ENCODE measurements at regions not wholly inside any gene's neighbourhood (a gene's known extent, or its start where the extent isn't known, plus 50 kb on each side); places are given as distances from the start of the nearest gene placed in this dataset.

DNA sequence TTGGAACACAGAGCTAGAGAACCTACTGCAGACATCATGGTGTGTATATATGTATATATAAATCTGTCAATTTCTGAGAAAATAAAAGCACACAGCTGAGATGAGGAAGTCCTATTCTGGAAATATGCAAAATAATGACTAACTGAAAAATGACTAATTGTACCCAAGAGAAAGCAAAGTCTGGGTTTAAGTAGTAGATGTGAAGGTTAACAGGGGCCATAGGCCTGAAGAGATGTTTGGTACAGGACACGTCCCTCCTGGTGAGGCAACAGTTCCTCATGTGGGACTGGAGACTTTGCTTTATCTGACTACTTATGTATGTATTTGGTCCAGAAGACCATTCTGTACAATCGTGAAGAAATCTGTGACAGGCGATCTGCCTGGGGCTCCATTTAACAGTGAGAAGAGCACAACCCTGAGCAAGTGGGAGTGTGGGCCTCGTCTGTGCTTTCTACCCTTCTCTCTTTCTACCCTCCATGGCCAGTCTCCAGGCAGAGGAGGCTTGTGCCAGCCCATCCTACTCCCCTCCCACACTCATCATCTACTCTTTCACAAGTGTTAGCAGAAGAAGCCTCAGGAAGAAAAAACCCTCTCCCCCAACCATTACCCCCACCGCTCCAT is 67.5 kb downstream of the SLC41A2 start:
- no peaks in the 10 kb centered on the region for H3K27me3 ChIP-seq (ENCODE audit: insufficient read depth, poor library complexity, severe bottlenecking)
- TF ChIP-seq SPI1 (IDR thresholded peaks at IDR 0.05; ENCODE audit: borderline replicate concordance, low read depth) (no peak), POLR2AphosphoS5 (IDR thresholded peaks at IDR 0.05; ENCODE audit: low read depth) (no peak)
- TF ChIP-seq, protein P1, sequence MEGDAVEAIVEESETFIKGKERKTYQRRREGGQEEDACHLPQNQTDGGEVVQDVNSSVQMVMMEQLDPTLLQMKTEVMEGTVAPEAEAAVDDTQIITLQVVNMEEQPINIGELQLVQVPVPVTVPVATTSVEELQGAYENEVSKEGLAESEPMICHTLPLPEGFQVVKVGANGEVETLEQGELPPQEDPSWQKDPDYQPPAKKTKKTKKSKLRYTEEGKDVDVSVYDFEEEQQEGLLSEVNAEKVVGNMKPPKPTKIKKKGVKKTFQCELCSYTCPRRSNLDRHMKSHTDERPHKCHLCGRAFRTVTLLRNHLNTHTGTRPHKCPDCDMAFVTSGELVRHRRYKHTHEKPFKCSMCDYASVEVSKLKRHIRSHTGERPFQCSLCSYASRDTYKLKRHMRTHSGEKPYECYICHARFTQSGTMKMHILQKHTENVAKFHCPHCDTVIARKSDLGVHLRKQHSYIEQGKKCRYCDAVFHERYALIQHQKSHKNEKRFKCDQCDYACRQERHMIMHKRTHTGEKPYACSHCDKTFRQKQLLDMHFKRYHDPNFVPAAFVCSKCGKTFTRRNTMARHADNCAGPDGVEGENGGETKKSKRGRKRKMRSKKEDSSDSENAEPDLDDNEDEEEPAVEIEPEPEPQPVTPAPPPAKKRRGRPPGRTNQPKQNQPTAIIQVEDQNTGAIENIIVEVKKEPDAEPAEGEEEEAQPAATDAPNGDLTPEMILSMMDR (IDR thresholded peaks at IDR 0.05; ENCODE audit: insufficient read depth, low read length): no peak
- DNase-seq (ENCODE audit: low read depth in 1 of 2, low spot score in 1 of 2): no peak
- H3K27ac ChIP-seq (replicated peaks): no peak overlapping the region
- no peak overlapping the region for H3K4me3 ChIP-seq (replicated peaks; ENCODE audit: insufficient read depth, low read length)

DNA sequence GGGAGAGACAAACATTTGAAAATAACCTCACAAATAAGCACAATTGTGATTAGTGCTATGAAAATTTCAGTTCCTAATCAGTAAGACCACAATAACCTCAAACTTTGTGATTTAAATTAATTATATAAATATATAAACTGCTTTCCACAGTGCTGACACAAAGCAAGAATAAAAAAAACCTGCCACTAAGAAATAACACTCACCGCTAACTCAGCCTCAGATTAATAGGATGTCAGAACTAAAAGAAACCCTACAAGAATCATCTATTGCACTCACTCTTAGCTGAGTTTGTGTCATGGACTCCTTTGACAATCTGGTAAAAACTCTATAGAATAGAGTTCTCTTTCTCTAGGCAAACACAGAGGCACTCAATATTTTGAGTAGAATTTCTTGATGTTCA is 68.4 kb downstream of the SLC41A2 start:
- TF ChIP-seq POLR2AphosphoS5 (IDR thresholded peaks at IDR 0.05; ENCODE audit: low read depth) (no peak), GABPA (IDR thresholded peaks at IDR 0.05; ENCODE audit: low read depth) (no peak), SPI1 (IDR thresholded peaks at IDR 0.05; ENCODE audit: borderline replicate concordance, low read depth) (no peak)
- TF ChIP-seq, protein P2, sequence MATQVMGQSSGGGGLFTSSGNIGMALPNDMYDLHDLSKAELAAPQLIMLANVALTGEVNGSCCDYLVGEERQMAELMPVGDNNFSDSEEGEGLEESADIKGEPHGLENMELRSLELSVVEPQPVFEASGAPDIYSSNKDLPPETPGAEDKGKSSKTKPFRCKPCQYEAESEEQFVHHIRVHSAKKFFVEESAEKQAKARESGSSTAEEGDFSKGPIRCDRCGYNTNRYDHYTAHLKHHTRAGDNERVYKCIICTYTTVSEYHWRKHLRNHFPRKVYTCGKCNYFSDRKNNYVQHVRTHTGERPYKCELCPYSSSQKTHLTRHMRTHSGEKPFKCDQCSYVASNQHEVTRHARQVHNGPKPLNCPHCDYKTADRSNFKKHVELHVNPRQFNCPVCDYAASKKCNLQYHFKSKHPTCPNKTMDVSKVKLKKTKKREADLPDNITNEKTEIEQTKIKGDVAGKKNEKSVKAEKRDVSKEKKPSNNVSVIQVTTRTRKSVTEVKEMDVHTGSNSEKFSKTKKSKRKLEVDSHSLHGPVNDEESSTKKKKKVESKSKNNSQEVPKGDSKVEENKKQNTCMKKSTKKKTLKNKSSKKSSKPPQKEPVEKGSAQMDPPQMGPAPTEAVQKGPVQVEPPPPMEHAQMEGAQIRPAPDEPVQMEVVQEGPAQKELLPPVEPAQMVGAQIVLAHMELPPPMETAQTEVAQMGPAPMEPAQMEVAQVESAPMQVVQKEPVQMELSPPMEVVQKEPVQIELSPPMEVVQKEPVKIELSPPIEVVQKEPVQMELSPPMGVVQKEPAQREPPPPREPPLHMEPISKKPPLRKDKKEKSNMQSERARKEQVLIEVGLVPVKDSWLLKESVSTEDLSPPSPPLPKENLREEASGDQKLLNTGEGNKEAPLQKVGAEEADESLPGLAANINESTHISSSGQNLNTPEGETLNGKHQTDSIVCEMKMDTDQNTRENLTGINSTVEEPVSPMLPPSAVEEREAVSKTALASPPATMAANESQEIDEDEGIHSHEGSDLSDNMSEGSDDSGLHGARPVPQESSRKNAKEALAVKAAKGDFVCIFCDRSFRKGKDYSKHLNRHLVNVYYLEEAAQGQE (IDR thresholded peaks at IDR 0.05; ENCODE audit: insufficient replicate concordance, low read depth): no peak
- TF ChIP-seq, protein P1 (IDR thresholded peaks at IDR 0.05; ENCODE audit: insufficient read depth, low read length): no peak
- no peak for DNase-seq (ENCODE audit: low read depth in 1 of 2, low spot score in 1 of 2)
- Histone ChIP-seq H3K27me3 (ENCODE audit: insufficient read depth, poor library complexity, severe bottlenecking) (no peaks in the 10 kb centered on the region), H3K4me3 (replicated peaks; ENCODE audit: insufficient read depth, low read length) (no peak overlapping the region), H3K27ac (replicated peaks) (no peak overlapping the region)

DNA sequence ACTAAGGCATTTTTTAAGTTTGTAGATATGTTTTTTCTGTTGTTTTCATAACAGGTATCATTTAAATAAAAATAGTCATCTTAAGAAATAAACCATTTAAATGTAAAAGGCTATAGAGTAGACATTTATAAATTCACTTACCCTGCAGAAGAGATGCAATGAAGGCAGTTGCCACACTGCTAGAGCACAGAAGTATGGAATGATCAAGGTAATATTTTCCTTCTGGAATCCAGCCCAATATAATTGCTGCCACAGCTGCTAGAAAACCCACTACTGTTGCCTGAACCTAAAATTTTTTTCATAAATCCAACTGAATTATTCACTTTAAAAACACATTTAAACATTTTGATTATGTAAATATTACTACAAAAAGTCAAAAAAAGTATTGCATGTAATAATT is 69.2 kb downstream of the SLC41A2 start:
- Histone ChIP-seq H3K27ac (replicated peaks) (no peak overlapping the region), H3K27me3 (ENCODE audit: insufficient read depth, poor library complexity, severe bottlenecking) (no peaks in the 10 kb centered on the region), H3K4me3 (replicated peaks; ENCODE audit: insufficient read depth, low read length) (no peak overlapping the region)
- TF ChIP-seq, protein P2 (IDR thresholded peaks at IDR 0.05; ENCODE audit: insufficient replicate concordance, low read depth): no peak
- TF ChIP-seq POLR2AphosphoS5 (IDR thresholded peaks at IDR 0.05; ENCODE audit: low read depth): no peak
- no peak for TF ChIP-seq GABPA (IDR thresholded peaks at IDR 0.05; ENCODE audit: low read depth)
- TF ChIP-seq, protein P1 (IDR thresholded peaks at IDR 0.05; ENCODE audit: insufficient read depth, low read length): no peak
- no peak for TF ChIP-seq SPI1 (IDR thresholded peaks at IDR 0.05; ENCODE audit: borderline replicate concordance, low read depth)
- no peak for DNase-seq (ENCODE audit: low read depth in 1 of 2, low spot score in 1 of 2)

DNA sequence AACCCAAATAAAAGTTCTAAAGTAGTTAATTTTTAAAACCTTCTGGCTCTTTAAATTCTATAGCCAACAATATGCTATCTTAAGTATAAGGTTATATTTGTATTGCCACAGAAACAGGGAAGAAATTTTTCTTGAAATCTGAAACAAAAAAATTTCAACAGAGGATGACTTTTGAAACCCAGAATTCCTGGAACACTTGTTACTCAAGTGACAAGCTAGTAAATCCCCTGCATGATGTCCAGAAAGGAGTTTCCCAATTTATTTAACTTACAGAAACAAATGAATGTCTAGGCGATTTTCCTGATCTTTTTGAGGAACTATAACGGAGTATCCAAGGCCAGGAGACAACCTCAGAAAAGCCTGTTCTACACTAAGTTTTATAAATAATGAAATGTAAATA is 69.6 kb downstream of the SLC41A2 start:
- no peak for TF ChIP-seq POLR2AphosphoS5 (IDR thresholded peaks at IDR 0.05; ENCODE audit: low read depth)
- no peaks in the 10 kb centered on the region for H3K27me3 ChIP-seq (ENCODE audit: insufficient read depth, poor library complexity, severe bottlenecking)
- no peak overlapping the region for H3K4me3 ChIP-seq (replicated peaks; ENCODE audit: insufficient read depth, low read length)
- DNase-seq (ENCODE audit: low read depth in 1 of 2, low spot score in 1 of 2): no peak
- H3K27ac ChIP-seq (replicated peaks): no peak overlapping the region
